Thymus (tissue), 11 donors: ENCODE measurements at regions not wholly inside any gene's neighbourhood (a gene's known extent, or its start where the extent isn't known, plus 50 kb on each side); places are given as distances from the start of the nearest gene placed in this dataset.

Experiments
- DNase-seq, 9 donors: peaks; one replicate each; pipeline ENCODE4 v3.0.0-alpha.2; 2013; ENCODE audit warnings: low spot score in 9 of 9, low read depth in 6 of 9, missing footprints in 1 of 9
- H3K27ac ChIP-seq, 2 donors: one replicate each; pipeline ENCODE4 v1.5.1; 2013; ENCODE audit warnings: control low read depth in 1 of 2, low read depth in 1 of 2, low read length in 1 of 2, mild to moderate bottlenecking in 1 of 2, moderate library complexity in 1 of 2
- H3K27me3 ChIP-seq, 2 donors: one replicate each; pipeline ENCODE4 v1.5.1; 2013; ENCODE audit warnings: low read length in 1 of 2; ENCODE audit not compliant: control insufficient read depth in 2 of 2, insufficient read depth in 1 of 2
- H3K36me3 ChIP-seq, 2 donors: one replicate each; pipeline ENCODE4 v1.5.1; 2013; ENCODE audit warnings: low read length in 1 of 2, mild to moderate bottlenecking in 1 of 2, moderate library complexity in 1 of 2; ENCODE audit not compliant: control insufficient read depth in 2 of 2, insufficient read depth in 2 of 2
- H3K4me1 ChIP-seq, 2 donors: one replicate each; pipeline ENCODE4 v1.5.1; 2013; ENCODE audit warnings: low read length in 2 of 2; ENCODE audit not compliant: control insufficient read depth in 2 of 2, insufficient read depth in 2 of 2
- H3K4me3 ChIP-seq, 2 donors: one replicate each; pipeline ENCODE4 v1.5.1; 2013; ENCODE audit warnings: low read length in 2 of 2, control low read depth in 1 of 2, mild to moderate bottlenecking in 1 of 2
- H3K9me3 ChIP-seq, 2 donors: one replicate each; pipeline ENCODE4 v1.5.1; 2013; ENCODE audit warnings: low read length in 1 of 2, mild to moderate bottlenecking in 1 of 2; ENCODE audit not compliant: control insufficient read depth in 2 of 2, insufficient read depth in 1 of 2
- WGBS: extraction: QIAGEN DNeasy Blood & Tissue Kit; methylation state at CpG from one replicate; pipeline ENCODE4 v1.1.7; 2013; 5-methylcytosine and 5-hydroxymethylcytosine counted together
- donor health status: healthy.

GRCh38 chr5:103436656-103437055 is 125.9 kb downstream of the NUDT12 start:
- H3K4me3 ChIP-seq: no peak overlapping the region
- no peaks in the 10 kb centered on the region for H3K9me3 ChIP-seq
- no peak for DNase-seq
- no peaks in the 10 kb centered on the region for H3K4me1 ChIP-seq
- WGBS: 95% methylated on average over 2 of the region's 2 CpGs
- H3K27me3 ChIP-seq: no peaks in the 10 kb centered on the region
- H3K36me3 ChIP-seq: no peaks in the 10 kb centered on the region
- no peak overlapping the region for H3K27ac ChIP-seq

GRCh38 chr5:103436112-103436511 is 126.5 kb downstream of the NUDT12 start:
- 84% methylated on average over 1 of the region's 1 CpG for WGBS
- Histone ChIP-seq H3K36me3 (no peaks in the 10 kb centered on the region), H3K4me1 (no peaks in the 10 kb centered on the region), H3K9me3 (no peaks in the 10 kb centered on the region), H3K27ac (no peak overlapping the region), H3K4me3 (no peak overlapping the region), H3K27me3 (no peaks in the 10 kb centered on the region)
- DNase-seq: no peak

- H3K9me3 ChIP-seq: no peaks in the 10 kb centered on the region
- no peak overlapping the region for H3K27ac ChIP-seq
- H3K27me3 ChIP-seq: no peaks in the 10 kb centered on the region
- no peaks in the 10 kb centered on the region for H3K4me1 ChIP-seq
- no peak for DNase-seq
- H3K4me3 ChIP-seq: no peak overlapping the region
- no peaks in the 10 kb centered on the region for H3K36me3 ChIP-seq
- 97% methylated on average over 4 of the region's 4 CpGs for WGBS
Observed at GRCh38 chr5:103435136-103435889, 127.3 kb downstream of the NUDT12 start.

- no peak for DNase-seq
- no peaks in the 10 kb centered on the region for H3K27me3 ChIP-seq
- no peak overlapping the region for H3K4me3 ChIP-seq
- no peaks in the 10 kb centered on the region for H3K36me3 ChIP-seq
- no peak overlapping the region for H3K27ac ChIP-seq
- no peaks in the 10 kb centered on the region for H3K4me1 ChIP-seq
- WGBS: 94% methylated on average over 8 of the region's 8 CpGs
- H3K9me3 ChIP-seq: no peaks in the 10 kb centered on the region
Observed at GRCh38 chr5:103434057-103434456, 128.5 kb downstream of the NUDT12 start.

GRCh38 chr5:103433211-103433610 is 129.4 kb downstream of the NUDT12 start:
- Histone ChIP-seq H3K4me1 (no peaks in the 10 kb centered on the region), H3K4me3 (no peak overlapping the region), H3K36me3 (no peaks in the 10 kb centered on the region), H3K9me3 (no peaks in the 10 kb centered on the region), H3K27me3 (no peaks in the 10 kb centered on the region), H3K27ac (no peak overlapping the region)
- no peak for DNase-seq
- 98% methylated on average over 1 of the region's 1 CpG for WGBS

- Histone ChIP-seq H3K27ac (no peak overlapping the region), H3K36me3 (no peaks in the 10 kb centered on the region), H3K4me1 (no peaks in the 10 kb centered on the region), H3K9me3 (no peaks in the 10 kb centered on the region), H3K4me3 (no peak overlapping the region), H3K27me3 (no peaks in the 10 kb centered on the region)
- no peak for DNase-seq
- 97% methylated on average over 2 of the region's 2 CpGs for WGBS
Observed at GRCh38 chr5:103428923-103429322, 133.7 kb downstream of the NUDT12 start.

- H3K4me1 ChIP-seq: no peaks in the 10 kb centered on the region
- no peak overlapping the region for H3K27ac ChIP-seq
- H3K9me3 ChIP-seq: no peaks in the 10 kb centered on the region
- H3K36me3 ChIP-seq: no peaks in the 10 kb centered on the region
- WGBS: 93% methylated on average over 6 of the region's 6 CpGs
- H3K27me3 ChIP-seq: no peaks in the 10 kb centered on the region
- no peak overlapping the region for H3K4me3 ChIP-seq
- DNase-seq: no peak
Observed at GRCh38 chr5:103428411-103428871, 134.1 kb downstream of the NUDT12 start.

- H3K27ac ChIP-seq: no peak overlapping the region
- H3K9me3 ChIP-seq: no peaks in the 10 kb centered on the region
- no peaks in the 10 kb centered on the region for H3K4me1 ChIP-seq
- 97% methylated on average over 3 of the region's 3 CpGs for WGBS
- no peaks in the 10 kb centered on the region for H3K27me3 ChIP-seq
- DNase-seq: no peak
- no peak overlapping the region for H3K4me3 ChIP-seq
- H3K36me3 ChIP-seq: no peaks in the 10 kb centered on the region
Observed at GRCh38 chr5:103427326-103427725, 135.3 kb downstream of the NUDT12 start.

GRCh38 chr5:103425686-103426454 is 136.7 kb downstream of the NUDT12 start:
- Histone ChIP-seq H3K4me3 (no peak overlapping the region), H3K9me3 (no peaks in the 10 kb centered on the region), H3K27ac (no peak overlapping the region), H3K27me3 (no peaks in the 10 kb centered on the region), H3K4me1 (no peaks in the 10 kb centered on the region), H3K36me3 (no peaks in the 10 kb centered on the region)
- no peak for DNase-seq
- 90% methylated on average over 3 of the region's 3 CpGs for WGBS
